ENCODE measurements at regions not wholly inside any gene's neighbourhood (a gene's known extent, or its start where the extent isn't known, plus 50 kb on each side); places are given as distances from the start of the nearest gene placed in this dataset.

DNA sequence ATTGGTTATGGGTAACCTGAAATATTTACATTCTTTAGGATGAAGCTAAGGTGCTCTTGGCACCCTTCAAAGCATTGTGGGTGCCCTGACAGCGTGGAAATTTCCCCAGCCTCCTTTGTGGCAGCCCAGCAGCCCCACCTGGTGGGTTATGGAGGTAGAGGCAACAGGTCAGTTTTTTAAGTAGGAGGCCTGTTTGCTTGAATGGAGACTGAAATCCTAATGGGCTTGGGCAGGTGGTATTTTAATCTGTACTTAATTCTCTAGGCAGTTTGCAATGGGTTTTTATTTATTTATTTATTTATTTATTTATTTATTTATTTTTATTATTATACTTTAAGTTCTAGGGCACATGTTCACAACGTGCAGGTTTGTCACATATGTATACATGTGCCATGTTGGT lies 139.4 kb downstream of the EPC1 start:
- Histone ChIP-seq H3K9me3 (no peaks in the 10 kb centered on the region), H3K27me3 (no peaks in the 10 kb centered on the region), H3K27ac (no peak overlapping the region), H3K4me1 (ENCODE audit: insufficient read depth) (no peaks in the 10 kb centered on the region), H3K36me3 (no peaks in the 10 kb centered on the region), H3K4me3 (no peak overlapping the region)
- WGBS, 3 donors = 64 to 66% (median 64%) methylated on average over 2 of the region's 2 CpGs
- peak in 2 of 5 donors; percentile 20 to 36 for DNase-seq
- intact Hi-C loops (cut with DNase I) = no loop called here
- TF ChIP-seq CTCF (IDR thresholded peaks at IDR 0.05) (no peak), POLR2A (IDR thresholded peaks at IDR 0.05) (no peak), EP300 (IDR thresholded peaks at IDR 0.05) (no peak)

- Histone ChIP-seq H3K27me3 (no peaks in the 10 kb centered on the region), H3K27ac (no peak overlapping the region), H3K4me3 (no peak overlapping the region), H3K36me3 (no peaks in the 10 kb centered on the region), H3K9me3 (no peaks in the 10 kb centered on the region), H3K4me1 (ENCODE audit: insufficient read depth) (no peaks in the 10 kb centered on the region)
- 4 to 10% (median 4%) methylated on average over 1 of the region's 1 CpG for WGBS, 3 donors
- no peak for TF ChIP-seq POLR2A (IDR thresholded peaks at IDR 0.05)
- DNase-seq = no peak
- intact Hi-C loops (cut with DNase I) = no loop called here
These were observed 141.3 kb downstream of the EPC1 start for GRCh38 chr10:32205670-32206069.

- Histone ChIP-seq H3K27ac (no peak overlapping the region), H3K27me3 (no peaks in the 10 kb centered on the region), H3K36me3 (no peaks in the 10 kb centered on the region), H3K4me3 (no peak overlapping the region), H3K4me1 (ENCODE audit: insufficient read depth) (no peaks in the 10 kb centered on the region), H3K9me3 (no peaks in the 10 kb centered on the region)
- intact Hi-C loops (cut with DNase I) = no loop called here
- no peak for DNase-seq
- no peak for TF ChIP-seq POLR2A (IDR thresholded peaks at IDR 0.05)
- TF ChIP-seq EP300 (IDR thresholded peaks at IDR 0.05) = no peak
- no peak for TF ChIP-seq CTCF (IDR thresholded peaks at IDR 0.05)
- WGBS, 3 donors = 12 to 25% (median 15%) methylated on average over 2 of the region's 2 CpGs
These were observed 142.4 kb downstream of the EPC1 start for GRCh38 chr10:32204606-32205005.

- H3K27me3 ChIP-seq = no peaks in the 10 kb centered on the region
- H3K4me3 ChIP-seq = no peak overlapping the region
- intact Hi-C loops (cut with DNase I) = no loop called here
- DNase-seq = no peak
- H3K4me1 ChIP-seq (ENCODE audit: insufficient read depth) = no peaks in the 10 kb centered on the region
- TF ChIP-seq POLR2A (IDR thresholded peaks at IDR 0.05) = no peak
- TF ChIP-seq CTCF (IDR thresholded peaks at IDR 0.05) = no peak
- TF ChIP-seq EP300 (IDR thresholded peaks at IDR 0.05) = no peak
- H3K27ac ChIP-seq = no peak overlapping the region
- 82 to 83% (median 82%) methylated on average over 5 of the region's 5 CpGs for WGBS, 3 donors
- no peaks in the 10 kb centered on the region for H3K36me3 ChIP-seq
- no peaks in the 10 kb centered on the region for H3K9me3 ChIP-seq
These were observed 143.6 kb upstream of the KIF5B start for GRCh38 chr10:32199714-32200394.

GRCh38 chr10:32197423-32197822 lies 141.2 kb upstream of the KIF5B start:
- H3K9me3 ChIP-seq = no peaks in the 10 kb centered on the region
- no peak for DNase-seq
- intact Hi-C loops (cut with DNase I) = no loop called here
- TF ChIP-seq CTCF (IDR thresholded peaks at IDR 0.05) (no peak), EP300 (IDR thresholded peaks at IDR 0.05) (no peak), POLR2A (IDR thresholded peaks at IDR 0.05) (no peak)
- H3K27ac ChIP-seq = no peak overlapping the region
- no peaks in the 10 kb centered on the region for H3K36me3 ChIP-seq
- no peak overlapping the region for H3K4me3 ChIP-seq
- 29 to 35% (median 34%) methylated on average over 5 of the region's 5 CpGs for WGBS, 3 donors
- no peaks in the 10 kb centered on the region for H3K4me1 ChIP-seq (ENCODE audit: insufficient read depth)
- H3K27me3 ChIP-seq = no peaks in the 10 kb centered on the region

All from ovary (tissue), 7 donors.